Ovary (tissue), 3 donors: ENCODE measurements at regions not wholly inside any gene's neighbourhood (a gene's known extent, or its start where the extent isn't known, plus 50 kb on each side); places are given as distances from the start of the nearest gene placed in this dataset.

Experiments
- EP300 ChIP-seq: sonication (generic); formaldehyde crosslinking; IDR thresholded peaks from one replicate; pipeline ENCODE4 v1.6.1; 2017; ENCODE audit warnings: antibody characterized with exemption
- TF ChIP-seq, protein P1 (sequence below), 3 donors: fragments of 450-650 bp in 2 of 3; fragments of 200-600 bp in 1 of 3; IDR thresholded peaks; one replicate each; pipeline versions ENCODE4 v1.5.1 to v1.8.0; 2016 to 2022; ENCODE audit warnings: antibody characterized with exemption in 3 of 3, mild to moderate bottlenecking in 1 of 3
- donor health status: DM: no; HTN: no; CAD: no.

GRCh38 chr6:9252799-9253198 is 817.5 kb upstream of the SLC35B3 start:
- TF ChIP-seq, protein P1, sequence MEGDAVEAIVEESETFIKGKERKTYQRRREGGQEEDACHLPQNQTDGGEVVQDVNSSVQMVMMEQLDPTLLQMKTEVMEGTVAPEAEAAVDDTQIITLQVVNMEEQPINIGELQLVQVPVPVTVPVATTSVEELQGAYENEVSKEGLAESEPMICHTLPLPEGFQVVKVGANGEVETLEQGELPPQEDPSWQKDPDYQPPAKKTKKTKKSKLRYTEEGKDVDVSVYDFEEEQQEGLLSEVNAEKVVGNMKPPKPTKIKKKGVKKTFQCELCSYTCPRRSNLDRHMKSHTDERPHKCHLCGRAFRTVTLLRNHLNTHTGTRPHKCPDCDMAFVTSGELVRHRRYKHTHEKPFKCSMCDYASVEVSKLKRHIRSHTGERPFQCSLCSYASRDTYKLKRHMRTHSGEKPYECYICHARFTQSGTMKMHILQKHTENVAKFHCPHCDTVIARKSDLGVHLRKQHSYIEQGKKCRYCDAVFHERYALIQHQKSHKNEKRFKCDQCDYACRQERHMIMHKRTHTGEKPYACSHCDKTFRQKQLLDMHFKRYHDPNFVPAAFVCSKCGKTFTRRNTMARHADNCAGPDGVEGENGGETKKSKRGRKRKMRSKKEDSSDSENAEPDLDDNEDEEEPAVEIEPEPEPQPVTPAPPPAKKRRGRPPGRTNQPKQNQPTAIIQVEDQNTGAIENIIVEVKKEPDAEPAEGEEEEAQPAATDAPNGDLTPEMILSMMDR (IDR thresholded peaks at IDR 0.05): no peak
- no peak for TF ChIP-seq EP300
